ENCODE measurements at regions not wholly inside any gene's neighbourhood (a gene's known extent, or its start where the extent isn't known, plus 50 kb on each side); places are given as distances from the start of the nearest gene placed in this dataset.
"Not testable (repeated sequence)": the region's sequence is repeated elsewhere in the genome, so short reads cannot be mapped to it uniquely, and the experiment has no call there.

- no peak for DNase-seq
Observed at GRCh38 chr21:28579986-28580550, 412.6 kb downstream of the LTN1 start.

DNA sequence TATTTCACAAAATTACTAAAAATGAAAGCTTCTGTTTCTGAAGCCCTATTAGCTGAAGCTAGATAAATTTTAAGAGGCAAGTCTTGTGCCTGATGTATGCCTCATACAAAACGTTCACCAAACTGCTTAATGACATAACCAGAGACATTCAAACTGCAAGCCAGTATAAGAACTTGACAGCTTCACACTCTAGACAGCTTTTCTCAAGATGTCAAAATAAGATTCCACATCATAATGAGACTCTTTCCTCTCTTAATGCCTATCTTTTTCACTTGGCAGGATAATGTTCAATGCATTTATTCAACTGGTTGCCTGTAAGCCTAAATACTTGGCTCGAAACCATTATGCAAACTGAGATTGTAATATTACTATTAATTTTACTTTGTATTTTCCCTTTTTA lies 424.0 kb downstream of the LTN1 start:
- no peak for DNase-seq

DNA sequence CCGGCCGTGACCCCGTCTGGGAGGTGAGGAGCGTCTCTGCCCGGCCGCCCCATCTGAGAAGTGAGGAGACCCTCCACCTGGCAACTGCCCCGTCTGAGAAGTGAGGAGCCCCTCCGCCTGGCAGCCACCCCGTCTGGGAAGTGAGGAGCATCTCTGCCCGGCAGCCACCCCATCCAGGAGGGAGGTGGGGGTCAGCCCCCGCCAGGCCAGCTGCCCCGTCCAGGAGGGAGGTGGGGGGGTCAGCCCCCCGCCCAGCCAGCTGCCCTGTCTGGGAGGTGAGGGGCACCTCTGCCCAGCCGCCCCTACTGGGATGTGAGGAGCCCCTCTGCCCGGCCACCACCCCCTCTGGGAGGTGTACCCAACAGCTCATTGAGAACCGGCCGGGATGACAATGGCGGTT lies 428.7 kb downstream of the LTN1 start:
- DNase-seq, result not testable (repeated sequence)

DNA sequence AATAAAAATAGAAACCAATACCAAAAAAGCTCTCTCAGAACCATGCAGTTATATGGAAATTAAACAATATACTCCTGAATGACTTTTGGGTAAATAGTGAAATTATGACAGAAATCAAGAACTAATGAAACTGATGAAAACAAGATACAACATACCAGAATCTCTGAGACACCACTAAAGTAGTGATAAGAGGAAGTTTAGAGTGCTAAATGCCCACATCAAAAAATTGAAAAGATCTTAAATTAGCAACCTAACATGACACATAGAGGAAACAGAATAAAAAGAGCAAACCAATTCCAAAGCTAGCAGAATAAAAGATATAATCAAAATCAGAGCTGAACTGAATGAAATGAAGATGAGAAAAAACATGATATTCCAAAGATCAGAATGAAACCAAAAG lies 430.9 kb downstream of the LTN1 start:
- DNase-seq, result no peak

DNA sequence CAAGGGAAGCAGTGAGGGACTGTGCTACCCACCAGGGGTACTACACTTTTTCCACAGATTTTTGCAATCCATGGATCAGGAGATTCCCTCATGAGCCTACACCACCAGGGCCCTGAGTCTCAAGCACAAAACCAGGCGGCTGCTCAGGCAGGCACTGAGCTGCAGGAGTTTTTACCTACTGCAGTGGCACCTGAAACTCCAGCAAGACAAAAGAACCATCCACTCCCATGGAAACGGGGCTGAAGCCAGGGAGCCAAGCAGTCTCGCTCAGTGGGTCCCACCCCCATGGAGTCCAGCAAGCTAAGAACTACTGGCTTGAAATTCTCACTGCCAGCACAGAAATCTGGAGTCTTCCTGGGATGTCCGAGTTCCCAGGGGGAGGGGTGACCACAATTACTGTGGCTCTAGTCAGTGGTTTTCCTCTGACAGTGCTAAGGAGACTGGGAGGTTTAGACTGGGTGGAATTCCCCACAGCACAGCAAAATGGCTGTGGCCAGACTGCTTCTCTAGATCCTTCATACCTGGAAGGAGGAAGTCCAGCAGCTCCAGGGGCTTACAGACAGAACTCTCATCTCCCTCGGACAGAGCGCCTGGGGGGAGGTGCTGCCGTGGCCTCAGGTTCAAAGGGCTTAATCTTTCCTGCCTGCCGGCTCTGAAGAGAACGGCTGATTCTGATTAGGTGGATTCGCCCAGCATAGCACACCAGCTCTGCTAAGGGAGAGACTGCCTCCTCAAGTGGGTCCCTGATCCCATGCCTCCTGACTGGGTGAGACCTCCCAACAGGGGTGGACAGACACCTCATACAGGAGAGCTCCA lies 437.8 kb downstream of the LTN1 start:
- DNase-seq, result no peak

DNA sequence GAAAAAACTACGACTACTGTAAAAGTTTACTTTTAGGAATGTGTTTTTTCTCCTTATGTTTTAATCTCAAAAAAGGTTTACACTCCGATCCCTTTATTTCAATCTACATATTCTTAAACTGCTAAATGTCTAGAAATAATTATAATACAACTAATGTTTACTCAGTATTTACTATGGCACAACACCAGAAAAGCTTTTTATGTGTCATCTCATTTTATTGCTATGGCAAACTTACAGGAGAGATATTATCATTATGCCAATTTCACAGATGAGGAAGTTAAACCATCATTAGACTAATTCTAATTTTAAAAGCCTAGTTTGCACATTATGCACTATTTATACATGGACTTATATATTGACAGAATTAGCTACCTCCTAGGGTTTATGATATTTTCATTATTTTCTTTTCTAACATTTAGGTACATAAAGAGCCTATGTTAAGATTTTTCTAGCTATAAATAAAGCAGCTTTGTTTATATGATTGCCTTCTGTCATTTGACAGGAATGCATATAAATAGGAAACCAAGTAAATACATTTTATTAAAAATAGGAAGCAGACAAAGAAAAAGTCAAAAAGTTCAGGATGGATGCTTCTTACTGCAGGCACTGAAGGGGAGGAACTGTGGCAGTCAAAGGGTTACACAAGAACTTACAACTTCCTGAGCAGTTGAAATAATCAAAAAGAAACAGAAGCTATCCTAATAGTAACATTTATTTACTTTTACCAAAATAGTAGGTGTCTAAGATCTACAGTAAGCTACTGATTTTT lies 442.4 kb downstream of the LTN1 start:
- no peak for DNase-seq

DNA sequence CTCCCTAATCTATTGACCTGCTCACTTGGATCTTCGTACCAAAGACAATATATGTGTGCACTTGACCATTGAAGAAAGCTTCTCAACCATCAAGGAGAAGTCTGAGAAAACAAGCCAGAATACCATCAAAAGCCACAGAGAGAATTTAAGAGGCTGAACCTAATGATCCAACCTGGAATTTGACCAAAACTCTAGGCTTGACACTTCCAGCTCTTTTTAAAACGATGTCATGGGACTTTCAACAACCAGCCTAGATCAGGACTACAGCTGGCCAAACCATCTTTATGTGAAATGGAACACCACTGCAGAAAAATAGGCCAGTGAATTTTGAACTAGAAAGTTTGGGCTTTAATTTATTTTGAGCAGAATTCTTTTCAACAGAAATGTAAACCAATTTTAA lies 444.4 kb downstream of the LTN1 start:
- no peak for DNase-seq

DNA sequence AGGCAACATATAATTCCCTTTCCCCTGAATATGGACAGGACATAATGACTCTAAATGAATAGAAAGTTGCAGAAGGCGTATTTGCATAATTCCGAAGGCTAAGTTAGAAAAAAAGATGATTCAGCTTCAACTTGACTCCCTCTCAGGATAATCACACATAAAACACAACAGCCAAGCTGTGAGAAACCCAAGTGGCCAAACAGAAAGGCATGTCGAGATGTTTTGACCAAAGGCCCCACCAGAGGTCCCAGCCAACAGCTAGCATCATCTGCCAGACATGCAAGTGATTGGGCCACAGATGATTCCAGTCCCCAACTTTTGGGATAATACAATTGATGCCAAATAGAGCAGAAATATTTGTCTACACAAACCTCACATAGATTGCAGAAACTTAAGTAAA lies 444.9 kb downstream of the LTN1 start:
- no peak for DNase-seq

DNA sequence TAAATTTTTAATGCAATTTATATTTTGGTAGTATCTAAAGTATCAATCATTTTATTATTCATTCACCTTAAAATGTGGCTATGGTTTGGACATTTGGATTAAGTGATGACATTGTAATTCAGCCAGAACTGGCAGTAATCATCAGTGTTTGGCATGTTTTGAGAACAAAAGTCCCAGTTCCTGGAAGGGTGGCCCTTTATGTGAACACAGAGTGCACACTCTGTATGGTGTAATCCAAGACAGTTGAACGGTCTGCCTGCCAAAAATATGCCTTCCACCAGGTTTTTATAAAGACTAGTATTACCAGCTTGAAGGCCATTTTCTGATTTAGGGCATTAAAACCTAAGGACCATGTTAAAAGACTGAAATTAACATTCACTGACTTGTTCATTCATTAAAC lies 448.7 kb downstream of the LTN1 start:
- DNase-seq, result no peak

- no peak for DNase-seq
Observed at GRCh38 chr21:28541371-28542112, 451.1 kb downstream of the LTN1 start.

DNA sequence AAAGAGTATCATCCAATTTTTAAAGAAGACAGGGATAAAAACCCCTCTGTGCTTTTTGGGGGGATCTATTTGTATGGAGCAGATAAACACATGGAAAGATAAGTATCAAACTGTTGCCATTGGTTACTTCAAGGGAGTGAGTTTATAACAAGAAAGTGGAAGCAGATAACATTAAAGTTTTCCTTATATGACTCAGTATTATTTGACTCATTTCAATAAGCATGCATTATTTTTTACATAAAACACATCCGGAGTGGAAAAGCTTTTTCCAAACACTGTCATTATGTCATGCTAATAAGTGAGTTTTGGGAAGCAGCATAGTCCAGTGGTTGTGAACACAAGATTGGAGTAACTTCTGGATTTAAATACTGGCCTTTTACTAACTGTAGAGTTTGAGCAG lies 452.2 kb downstream of the LTN1 start:
- peak; percentile 43 for DNase-seq

DNA sequence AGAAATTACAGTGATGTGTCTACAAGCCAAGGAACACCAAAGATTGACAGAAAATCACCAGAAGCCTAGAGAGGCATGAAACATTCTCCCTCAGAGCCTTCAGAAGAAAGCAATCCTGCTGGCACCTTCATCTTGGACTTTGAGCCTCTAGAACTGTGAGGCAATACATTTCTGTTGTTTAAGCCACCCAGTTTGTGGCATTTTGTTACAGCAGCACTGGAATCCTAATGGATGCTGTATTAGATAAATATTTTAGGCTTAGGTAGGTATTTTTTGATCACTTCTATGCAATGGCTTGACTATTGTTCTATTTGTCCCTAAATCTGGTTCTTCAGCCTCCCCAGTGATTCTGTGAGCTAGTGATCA lies 453.1 kb downstream of the LTN1 start:
- no peak for DNase-seq

GRCh38 chr21:28538987-28539622 lies 453.6 kb downstream of the LTN1 start:
- peak; percentile 34 for DNase-seq

GRCh38 chr21:28537371-28538079 lies 455.2 kb downstream of the LTN1 start:
- no peak for DNase-seq

DNA sequence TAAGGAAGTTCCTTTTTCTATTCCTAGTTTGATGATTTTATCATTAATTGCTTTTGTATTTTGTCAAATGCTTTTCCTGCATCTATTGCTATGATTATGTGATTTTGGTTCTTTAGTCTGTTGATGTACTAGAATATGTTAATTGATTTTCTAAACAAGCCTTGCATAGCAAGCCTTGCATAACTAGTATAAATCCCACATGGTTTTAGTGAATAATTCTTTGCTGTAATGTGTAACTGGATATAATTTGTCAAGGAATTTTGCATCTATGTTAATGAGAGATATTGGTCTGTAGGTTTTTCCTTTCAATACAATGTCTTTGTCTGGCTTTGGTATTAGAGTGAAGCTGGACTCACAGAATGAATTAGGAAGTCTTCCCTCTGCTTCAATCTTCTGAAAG lies 460.2 kb downstream of the LTN1 start:
- DNase-seq, result no peak

GRCh38 chr21:28523367-28523766 lies 469.3 kb downstream of the LTN1 start:
- no peak for DNase-seq

DNA sequence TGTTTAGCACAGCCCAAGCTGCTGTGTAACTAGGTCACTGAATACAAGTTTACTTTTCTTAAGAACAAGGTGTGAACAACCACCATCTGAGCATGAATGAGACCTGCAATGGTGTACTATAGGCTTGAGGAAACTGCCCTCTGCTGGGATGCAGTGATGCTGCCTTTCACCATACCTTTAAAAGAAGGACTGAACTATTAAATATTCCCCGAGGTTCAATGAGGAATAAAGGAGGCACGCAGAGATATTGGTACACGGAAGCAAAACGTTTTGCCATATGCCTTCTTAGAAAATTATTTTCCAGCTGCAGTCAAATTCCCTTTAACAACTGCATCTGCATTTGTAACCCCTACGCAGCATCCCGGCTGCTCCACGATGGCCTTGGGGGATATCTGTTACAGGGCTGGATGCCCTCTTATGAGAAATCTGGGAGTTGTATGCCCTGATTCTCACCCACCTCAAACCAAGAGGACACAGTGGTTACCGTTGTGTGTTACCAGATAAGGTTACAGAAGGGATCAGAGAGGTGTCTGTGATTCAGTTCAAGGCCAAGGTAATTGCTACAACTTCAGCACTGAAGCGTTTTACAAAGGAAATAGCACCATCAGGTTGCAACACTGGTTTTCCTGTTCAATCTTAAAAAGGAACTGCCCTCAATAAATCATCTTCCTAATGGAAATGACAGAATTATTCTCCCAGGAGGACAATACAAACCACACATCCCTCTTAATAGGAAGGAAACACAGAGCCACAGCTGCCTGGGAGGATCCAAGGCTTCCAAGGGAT lies 470.5 kb downstream of the LTN1 start:
- no peak for DNase-seq

- no peak for DNase-seq
Observed at GRCh38 chr21:28518630-28519029, 474.0 kb downstream of the LTN1 start.

GRCh38 chr21:28516991-28517592 lies 475.6 kb downstream of the LTN1 start:
- DNase-seq, result no peak

GRCh38 chr21:28516021-28516420 lies 476.7 kb downstream of the LTN1 start:
- no peak for DNase-seq

DNA sequence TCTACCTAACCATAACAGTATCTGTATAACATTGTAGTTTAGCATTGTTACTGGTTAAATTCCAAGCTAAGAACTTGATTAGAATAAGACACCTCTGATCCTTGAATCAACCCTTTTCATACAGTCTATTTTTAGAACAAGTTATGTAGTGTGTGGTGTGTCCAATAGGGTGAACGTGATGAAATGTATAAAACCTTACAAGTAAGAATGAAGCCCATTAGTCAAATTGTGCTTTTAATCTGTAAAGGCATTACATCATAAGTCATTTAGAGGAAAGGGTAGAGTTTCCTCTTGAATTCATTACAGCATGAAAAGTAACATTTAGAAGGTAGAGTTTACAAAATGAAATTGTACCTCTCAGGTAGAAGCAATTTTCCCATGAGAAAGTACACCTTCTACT lies 479.2 kb downstream of the LTN1 start:
- DNase-seq, result no peak

All from amniotic stem cell (primary cell).